ENCODE measurements at regions not wholly inside any gene's neighbourhood (a gene's known extent, or its start where the extent isn't known, plus 50 kb on each side); places are given as distances from the start of the nearest gene placed in this dataset.

DNA sequence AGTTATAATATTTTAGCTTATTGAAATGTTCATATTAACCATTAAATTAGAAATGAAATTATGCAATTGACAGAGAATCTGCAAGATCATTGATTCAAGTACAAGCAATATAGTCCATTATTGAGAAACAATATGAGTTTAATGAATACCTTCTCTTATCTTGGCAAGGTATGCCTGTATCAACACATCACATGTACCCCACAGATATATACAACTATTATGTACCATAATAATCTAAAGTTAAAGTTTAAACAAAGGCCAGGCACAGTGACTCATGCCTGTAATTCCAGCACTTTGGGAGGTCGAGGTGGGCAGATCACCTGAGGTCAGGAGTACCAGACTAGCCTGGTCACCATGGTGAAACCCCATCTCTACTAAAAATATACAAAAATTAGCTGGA is 514.7 kb downstream of the PCDH7 start:
- TF ChIP-seq TCF12 (IDR thresholded peaks at IDR 0.05; ENCODE audit: low read depth) (no peak), TAF1 (IDR thresholded peaks at IDR 0.05; ENCODE audit: low read depth) (no peak), FOXM1 (IDR thresholded peaks at IDR 0.05; ENCODE audit: borderline replicate concordance, low read depth) (no peak), EGR1 (IDR thresholded peaks at IDR 0.05) (no peak), TEAD4 (IDR thresholded peaks at IDR 0.05) (no peak), EP300 (IDR thresholded peaks at IDR 0.05; ENCODE audit: borderline replicate concordance) (no peak), CREB1 (IDR thresholded peaks at IDR 0.05; ENCODE audit: low read depth) (no peak), NFIC (IDR thresholded peaks at IDR 0.05) (no peak), YY1 (IDR thresholded peaks at IDR 0.05; ENCODE audit: low read depth) (no peak), RAD21 (IDR thresholded peaks at IDR 0.05; ENCODE audit: low read depth) (no peak), ZBTB7A (IDR thresholded peaks at IDR 0.05; ENCODE audit: low read depth) (no peak), CEBPB (IDR thresholded peaks at IDR 0.05) (no peak)
- TF ChIP-seq, protein P1, sequence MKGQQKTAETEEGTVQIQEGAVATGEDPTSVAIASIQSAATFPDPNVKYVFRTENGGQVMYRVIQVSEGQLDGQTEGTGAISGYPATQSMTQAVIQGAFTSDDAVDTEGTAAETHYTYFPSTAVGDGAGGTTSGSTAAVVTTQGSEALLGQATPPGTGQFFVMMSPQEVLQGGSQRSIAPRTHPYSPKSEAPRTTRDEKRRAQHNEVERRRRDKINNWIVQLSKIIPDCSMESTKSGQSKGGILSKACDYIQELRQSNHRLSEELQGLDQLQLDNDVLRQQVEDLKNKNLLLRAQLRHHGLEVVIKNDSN (IDR thresholded peaks at IDR 0.05) = no peak
- TF ChIP-seq, protein P2, sequence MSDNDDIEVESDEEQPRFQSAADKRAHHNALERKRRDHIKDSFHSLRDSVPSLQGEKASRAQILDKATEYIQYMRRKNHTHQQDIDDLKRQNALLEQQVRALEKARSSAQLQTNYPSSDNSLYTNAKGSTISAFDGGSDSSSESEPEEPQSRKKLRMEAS (IDR thresholded peaks at IDR 0.05) = no peak
